Activated naive CD4-positive, alpha-beta T cell treated with anti-CD3 and anti-CD28 coated beads, Interleukin-2, amount 50 U/mL, for 24 hours (primary cell): ENCODE measurements at regions not wholly inside any gene's neighbourhood (a gene's known extent, or its start where the extent isn't known, plus 50 kb on each side); places are given as distances from the start of the nearest gene placed in this dataset.

Source experiments
- H3K27ac Mint-ChIP-seq: one replicate; pipeline ENCODE4 v1.8.0; 2021; ENCODE audit warnings: mild to moderate bottlenecking, mixed read lengths
- H3K27me3 Mint-ChIP-seq: one replicate; pipeline ENCODE4 v1.8.0; 2021; ENCODE audit warnings: mixed read lengths
- H3K36me3 Mint-ChIP-seq: one replicate; pipeline ENCODE4 v1.8.0; 2021; ENCODE audit warnings: mixed read lengths
- H3K4me1 Mint-ChIP-seq: one replicate; pipeline ENCODE4 v1.8.0; 2021; ENCODE audit warnings: mixed read lengths
- H3K4me3 Mint-ChIP-seq: one replicate; pipeline ENCODE4 v1.8.0; 2021; ENCODE audit warnings: mild to moderate bottlenecking, mixed read lengths
- H3K9me3 Mint-ChIP-seq: one replicate; pipeline ENCODE4 v1.8.0; 2021; ENCODE audit warnings: mixed read lengths

DNA sequence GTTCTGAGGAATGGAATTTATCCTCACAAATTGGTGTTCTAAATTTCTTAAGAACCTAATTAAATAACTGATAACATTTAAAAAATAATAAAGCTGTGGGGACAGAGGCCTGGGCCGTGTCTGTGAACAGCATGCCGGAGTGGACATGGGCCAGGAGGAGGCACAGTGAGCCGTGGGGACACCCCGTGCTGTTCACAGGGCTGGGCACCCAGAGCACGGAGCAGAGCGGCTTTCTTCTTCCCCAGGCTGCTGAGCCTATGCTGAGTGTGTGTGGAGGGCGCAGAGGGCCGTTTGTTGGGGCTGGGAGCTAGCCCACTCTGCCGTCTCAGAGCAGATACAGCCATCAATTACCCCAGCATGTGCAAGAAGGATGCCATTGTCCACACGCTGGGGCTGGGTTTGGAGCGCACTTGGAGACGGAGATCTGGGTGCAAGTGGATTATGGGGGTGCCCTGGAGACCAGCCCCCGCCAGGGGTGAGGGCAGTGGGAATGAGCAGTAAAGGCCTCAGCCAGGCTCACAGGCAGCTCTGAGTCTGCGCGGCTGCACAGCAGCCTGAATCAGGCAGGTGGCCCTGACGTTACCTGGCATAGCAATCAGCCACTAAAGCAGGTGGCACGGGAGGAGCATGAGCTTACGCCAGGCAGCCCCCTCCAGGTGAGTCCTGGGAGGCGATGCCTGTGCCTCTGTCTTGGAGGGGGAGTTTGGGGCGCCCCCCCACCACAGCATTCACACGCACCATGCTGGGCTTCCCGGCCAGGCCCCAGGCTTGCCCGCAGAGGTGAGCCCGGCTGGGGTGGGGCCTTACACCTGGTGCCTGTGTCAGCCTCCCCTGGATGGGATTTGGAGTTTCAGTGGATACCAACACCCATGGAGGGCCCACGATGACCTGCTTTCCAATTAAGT, 52.1 kb upstream of the SLC66A3 start:
- H3K27ac Mint-ChIP-seq, result no peak overlapping the region
- H3K4me3 Mint-ChIP-seq, result no peak overlapping the region
- no peaks in the 10 kb centered on the region for H3K27me3 Mint-ChIP-seq
- no peaks in the 10 kb centered on the region for H3K9me3 Mint-ChIP-seq
- H3K4me1 Mint-ChIP-seq, result peaks cover 34% of the 10 kb centered on the region
- H3K36me3 Mint-ChIP-seq, result no peaks in the 10 kb centered on the region

DNA sequence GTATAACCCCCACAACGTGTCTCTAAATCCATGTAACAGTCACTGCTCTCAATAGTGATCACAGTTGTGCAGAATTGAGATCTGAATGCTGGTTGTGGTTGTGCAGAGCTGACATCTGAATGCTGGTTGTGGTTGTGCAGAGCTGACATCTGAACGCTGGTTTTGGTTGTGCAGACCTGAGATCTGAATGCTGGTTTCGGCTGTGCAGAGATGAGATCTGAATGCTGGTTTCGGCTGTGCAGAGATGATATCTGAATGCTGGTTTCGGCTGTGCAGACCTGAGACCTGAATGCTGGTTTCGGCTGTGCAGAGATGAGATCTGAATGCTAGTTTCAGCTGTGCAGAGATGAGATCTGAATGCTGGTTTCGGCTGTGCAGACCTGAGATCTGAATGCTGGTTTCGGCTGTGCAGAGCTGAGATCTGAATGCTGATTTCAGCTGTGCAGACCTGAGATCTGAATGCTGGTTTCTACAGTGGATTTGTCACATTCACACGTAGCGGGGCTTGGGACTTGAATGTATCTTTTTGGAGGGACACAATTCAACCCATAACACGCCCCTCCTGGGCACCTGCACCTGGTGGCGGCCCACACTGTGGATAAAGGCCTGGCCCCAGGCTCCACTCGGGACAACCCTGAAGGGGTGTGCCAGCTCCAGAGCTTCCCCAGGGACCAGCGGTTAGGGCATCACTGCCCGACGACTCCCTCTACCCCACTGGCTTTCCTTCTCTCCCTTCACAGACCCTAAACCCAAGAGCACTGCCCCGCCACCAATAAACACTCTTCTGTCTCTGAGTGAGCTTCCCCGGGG, 51.1 kb upstream of the SLC66A3 start:
- H3K4me1 Mint-ChIP-seq, result peaks cover 34% of the 10 kb centered on the region
- no peaks in the 10 kb centered on the region for H3K27me3 Mint-ChIP-seq
- no peaks in the 10 kb centered on the region for H3K36me3 Mint-ChIP-seq
- H3K27ac Mint-ChIP-seq, result no peak overlapping the region
- no peaks in the 10 kb centered on the region for H3K9me3 Mint-ChIP-seq
- peak overlapping the region; percentile 33 for H3K4me3 Mint-ChIP-seq

DNA sequence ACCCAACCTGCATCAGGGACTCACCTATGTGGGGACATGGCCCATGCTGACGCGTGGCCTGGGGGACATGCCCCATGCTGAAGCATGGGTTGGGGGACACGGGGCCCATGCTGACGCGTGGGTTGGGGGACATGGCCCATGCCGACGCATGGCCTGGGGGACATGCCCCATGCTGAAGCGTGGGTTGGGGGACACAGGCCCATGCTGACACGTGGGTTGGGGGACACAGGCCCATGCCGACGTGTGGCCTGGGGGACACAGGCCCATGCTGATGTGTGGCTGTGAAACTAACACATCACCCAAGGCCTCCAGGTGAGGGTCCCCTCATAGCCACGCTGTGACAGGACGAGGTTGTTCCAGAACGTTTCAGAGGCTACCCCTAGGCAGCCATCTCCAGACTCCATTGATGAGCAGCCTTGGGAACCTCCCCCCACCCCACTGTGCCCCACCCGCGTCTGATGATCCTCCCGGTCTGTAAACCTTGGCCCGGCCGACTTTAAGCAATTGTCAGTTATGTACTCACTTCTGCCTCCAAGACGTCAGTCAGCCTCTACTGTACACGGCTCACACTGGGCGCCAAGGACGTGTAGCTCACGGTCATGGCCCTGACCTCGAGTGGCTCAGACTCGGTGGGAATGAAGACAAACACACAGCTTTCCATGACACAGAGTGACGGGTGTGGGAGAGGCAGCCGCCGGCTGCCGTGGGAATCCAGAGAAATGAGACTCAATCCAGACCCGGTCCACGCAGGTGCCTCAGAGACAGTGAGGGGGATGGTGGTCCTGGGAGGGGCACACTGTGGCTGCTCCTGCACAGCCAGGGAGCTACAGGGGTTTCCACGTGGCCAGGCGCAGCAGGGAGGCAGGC, 50.2 kb upstream of the SLC66A3 start:
- Mint-ChIP-seq H3K27ac (no peak overlapping the region), H3K4me3 (no peak overlapping the region), H3K36me3 (no peaks in the 10 kb centered on the region), H3K4me1 (peaks cover 34% of the 10 kb centered on the region), H3K9me3 (no peaks in the 10 kb centered on the region), H3K27me3 (no peaks in the 10 kb centered on the region)
